Heart left ventricle (tissue), 16 donors: ENCODE measurements at regions not wholly inside any gene's neighbourhood (a gene's known extent, or its start where the extent isn't known, plus 50 kb on each side); places are given as distances from the start of the nearest gene placed in this dataset.

ENCODE experiments used
- ATAC-seq, 4 donors: fragments of 200-7000 bp; cut with Tn5 transposase; one replicate each; pipeline ENCODE4 v1.9.1; 2020 to 2022; ENCODE audit warnings: moderate library complexity in 4 of 4, mild to moderate bottlenecking in 3 of 4, moderate number of reproducible peaks in 1 of 4
- DNase-seq, 5 donors: peaks; one replicate each; pipeline ENCODE4 v3.0.0-alpha.2; 2020
- H3K27ac ChIP-seq, 12 donors: fragments of 200-600 bp; sonication (generic) in 4 of 12; one replicate each; pipeline versions ENCODE4 v1.5.0 to v1.8.0; 2016 to 2022; ENCODE audit warnings: mild to moderate bottlenecking in 2 of 12
- H3K27me3 ChIP-seq, 9 donors: fragments of 200-600 bp; sonication (generic) in 2 of 9; one replicate each; pipeline versions ENCODE4 v1.5.1 to v1.8.0; 2016 to 2022; ENCODE audit warnings: mild to moderate bottlenecking in 3 of 9
- H3K36me3 ChIP-seq, 9 donors: fragments of 200-600 bp; sonication (generic) in 2 of 9; one replicate each; pipeline versions ENCODE4 v1.5.0 to v1.8.0; 2018 to 2022; ENCODE audit warnings: mild to moderate bottlenecking in 2 of 9
- H3K4me1 ChIP-seq, 12 donors: fragments of 200-600 bp; sonication (generic) in 4 of 12; one replicate each; pipeline versions ENCODE4 v1.5.0 to v1.8.0; 2016 to 2022; ENCODE audit warnings: mild to moderate bottlenecking in 3 of 12
- H3K4me3 ChIP-seq, 12 donors: fragments of 200-600 bp; sonication (generic) in 4 of 12; one replicate each; pipeline versions ENCODE4 v1.5.0 to v1.8.0; 2017 to 2022; ENCODE audit warnings: mild to moderate bottlenecking in 9 of 12, moderate library complexity in 4 of 12
- H3K9me3 ChIP-seq, 12 donors: fragments of 200-600 bp; sonication (generic) in 4 of 12; one replicate each; pipeline versions ENCODE4 v1.5.0 to v1.8.0; 2016 to 2022; ENCODE audit warnings: mild to moderate bottlenecking in 1 of 12
- CTCF ChIP-seq, 12 donors: fragments of 200-600 bp; sonication (generic) in 4 of 12; IDR thresholded peaks; one replicate each; pipeline versions ENCODE4 v1.5.0 to v1.8.0; 2018 to 2022; ENCODE audit warnings: antibody characterized with exemption in 12 of 12, mild to moderate bottlenecking in 5 of 12
- POLR2A ChIP-seq, 2 donors: fragments of 450-650 bp; IDR thresholded peaks; one replicate each; pipeline ENCODE4 v1.6.1; 2017; ENCODE audit warnings: antibody characterized with exemption in 2 of 2, mild to moderate bottlenecking in 2 of 2, moderate library complexity in 2 of 2
- WGBS, 4 donors: extraction: QIAGEN DNeasy Blood & Tissue Kit in 2 of 4; methylation state at CpG; one replicate each; pipeline versions ENCODE4 v1.1.5 to v1.1.7; 2013 to 2018; 5-methylcytosine and 5-hydroxymethylcytosine counted together
- intact Hi-C, 10 donors: fragments of 100-400 bp; cut with DNase I; formaldehyde crosslinking; loops; one replicate each; pipeline versions ENCODE4 v1.11.1 to v1.14.2; 2022
- donor health status: ischemic (EF 13 %, LVEDD 7.1; RV severe dilation, severe dysfunction).
- donor health status: healthy with polysubstance abuse.
- donor health status: DM: no; HTN: yes; CAD: no.
- donor health status: DM: no; HTN: no; CAD: no.
- donor health status: ischemic (EF 25% LVEDD 6.9; RV normal size, moderate dysfunction).
- donor health status: ischemic (EF 25% LVEDD 5.7; RV mildly dilated, moderate dysfunction).
- donor health status: healthy.
- donor health status: DM: yes; HTN: yes; CAD: no.
- donor health status: ischemic (EF 35%, LVEDD 5.7; RV mildly dilated, moderate dysfunction).
- donor health status: nonischemic (EF 11% LVEDD 7.7; RV severe dilation, severe dysfunction).
- donor health status: DM: yes; HTN: yes; CAD: no.
- donor health status: PGD.
- donor health status: ischemic (EF 29% LVEDD 5.4; RV normal size, mild dysfunction).
- donor health status: nonischemic (EF 23%, LVEDD 6.1; RV moderate dilation, normal function).

- Histone ChIP-seq H3K9me3 (no peaks in the 10 kb centered on the region), H3K4me3 (no peak overlapping the region), H3K4me1 (peaks cover 0 to 25% (median 0%) of the 10 kb centered on the region in 12 donors), H3K36me3 (no peaks in the 10 kb centered on the region), H3K27me3 (no peaks in the 10 kb centered on the region), H3K27ac (peak overlapping the region in 3 of 12 donors; percentile 11 to 53 (median 32))
- intact Hi-C loops, result loop anchor here in 2 of 10 donors (5.0 kb wide), 1 partner anchor 51 kb away; no protein-coding TSS in a partner anchor
- WGBS, 4 donors, result 46 to 57% (median 54%) methylated on average over 5 of the region's 5 CpGs
- DNase-seq, result peak in 1 of 5 donors; percentile 14
- TF ChIP-seq POLR2A (IDR thresholded peaks at IDR 0.05) (no peak), CTCF (IDR thresholded peaks at IDR 0.05) (no peak)
- ATAC-seq, result peak in 3 of 4 donors; percentile 28 to 65 (median 29)
These were observed 381.2 kb downstream of the GABRB3 start for GRCh38 chr15:26391567-26392194.

- H3K4me1 ChIP-seq, result no peaks in the 10 kb centered on the region
- no peaks in the 10 kb centered on the region for H3K27me3 ChIP-seq
- no peaks in the 10 kb centered on the region for H3K36me3 ChIP-seq
- peak in 3 of 4 donors; percentile 53 to 69 (median 54) for ATAC-seq
- intact Hi-C loops, result loop anchor here in 1 of 10 donors (10.0 kb wide), 1 partner anchor 58 kb away; no protein-coding TSS in a partner anchor
- TF ChIP-seq POLR2A (IDR thresholded peaks at IDR 0.05) (no peak), CTCF (IDR thresholded peaks at IDR 0.05) (no peak)
- DNase-seq, result no peak
- H3K9me3 ChIP-seq, result peaks cover 0 to 12% (median 0%) of the 10 kb centered on the region in 12 donors
- WGBS, 4 donors, result 58 to 70% (median 65%) methylated on average over 8 of the region's 8 CpGs
- no peak overlapping the region for H3K4me3 ChIP-seq
- no peak overlapping the region for H3K27ac ChIP-seq
These were observed 390.3 kb downstream of the GABRB3 start for GRCh38 chr15:26382444-26383072.

GRCh38 chr15:26378304-26378703 lies 394.6 kb downstream of the GABRB3 start:
- H3K4me3 ChIP-seq, result no peak overlapping the region
- TF ChIP-seq POLR2A (IDR thresholded peaks at IDR 0.05), result no peak
- no peak for TF ChIP-seq CTCF (IDR thresholded peaks at IDR 0.05)
- no peaks in the 10 kb centered on the region for H3K36me3 ChIP-seq
- intact Hi-C loops, result loop anchor here in 1 of 10 donors (5.0 kb wide), 1 partner anchor 36 kb away; no protein-coding TSS in a partner anchor
- DNase-seq (no peak), ATAC-seq (no peak)
- H3K4me1 ChIP-seq, result no peaks in the 10 kb centered on the region
- no peaks in the 10 kb centered on the region for H3K27me3 ChIP-seq
- WGBS, 4 donors, result 40 to 63% (median 53%) methylated on average over 2 of the region's 2 CpGs
- no peak overlapping the region for H3K27ac ChIP-seq
- H3K9me3 ChIP-seq, result peaks cover 0 to 39% (median 15%) of the 10 kb centered on the region in 12 donors

GRCh38 chr15:26376243-26376642 lies 396.6 kb downstream of the GABRB3 start:
- Histone ChIP-seq H3K4me3 (no peak overlapping the region), H3K4me1 (no peaks in the 10 kb centered on the region), H3K27me3 (no peaks in the 10 kb centered on the region), H3K27ac (no peak overlapping the region), H3K9me3 (peaks cover 0 to 39% (median 15%) of the 10 kb centered on the region in 12 donors), H3K36me3 (no peaks in the 10 kb centered on the region)
- intact Hi-C loops, result loop anchor here in 1 of 10 donors (5.0 kb wide), 1 partner anchor 34 kb away; no protein-coding TSS in a partner anchor
- WGBS, 4 donors, result 57 to 64% (median 60%) methylated on average over 2 of the region's 2 CpGs
- TF ChIP-seq CTCF (IDR thresholded peaks at IDR 0.05) (no peak), POLR2A (IDR thresholded peaks at IDR 0.05) (no peak)
- no peak for DNase-seq
- no peak for ATAC-seq
